H1 (cell line): ENCODE measurements at regions not wholly inside any gene's neighbourhood (a gene's known extent, or its start where the extent isn't known, plus 50 kb on each side); places are given as distances from the start of the nearest gene placed in this dataset.

Source experiments
- CTCF ChIA-PET: fragments of 300-600 bp; sonication (Branson Sonifier 250); formaldehyde crosslinking; loops from one replicate; lab custom pipeline; 2021; ENCODE audit not compliant: partially characterized antibody; lab: Charles Lee
- POLR2A ChIA-PET: fragments of 300-600 bp; sonication (Branson Sonifier 250); formaldehyde crosslinking; loops from one replicate; lab custom pipeline; 2021; ENCODE audit warnings: inconsistent platforms; ENCODE audit not compliant: partially characterized antibody; lab: Charles Lee
- DNase-seq, 2 experiments: peaks; one replicate each; pipeline versions ENCODE4 v3.0.0 to v3.0.0-alpha.2; 2010 to 2022; ENCODE audit warnings: low spot score in 2 of 2, low read depth in 1 of 2, mixed read lengths in 1 of 2
- FAIRE-seq: peaks from 2 replicates; lab custom pipeline; 2011; peaks lifted over from hg19 to GRCh38; lab: Jason Lieb, UNC
- H2AFZ ChIP-seq: 2 replicates; pipeline ENCODE4 v1.8.1; 2012; ENCODE audit warnings: low read length, inconsistent platforms
- H2AK5ac ChIP-seq: 2 replicates; pipeline ENCODE4 v1.6.1; 2013; ENCODE audit warnings: low read depth, low read length
- H2BK120ac ChIP-seq: replicated peaks from 2 replicates; pipeline ENCODE3; 2013; ENCODE audit warnings: low read depth, low read length, inconsistent platforms
- H2BK12ac ChIP-seq: 2 replicates; pipeline ENCODE4 v1.6.1; 2013; ENCODE audit warnings: low read depth, low read length
- H2BK15ac ChIP-seq: 2 replicates; pipeline ENCODE4 v1.6.1; 2013; ENCODE audit warnings: low read length
- H2BK20ac ChIP-seq: 2 replicates; pipeline ENCODE4 v1.6.1; 2013; ENCODE audit warnings: low read length
- H2BK5ac ChIP-seq: 2 replicates; pipeline ENCODE4 v1.6.1; 2013; ENCODE audit warnings: low read depth, low read length
- H3K14ac ChIP-seq: 2 replicates; pipeline ENCODE4 v1.6.1; 2013; ENCODE audit warnings: inconsistent platforms; ENCODE audit not compliant: insufficient read length
- H3K18ac ChIP-seq: 2 replicates; pipeline ENCODE4 v1.6.1; 2013; ENCODE audit warnings: low read length; ENCODE audit errors: extremely low read depth
- H3K23ac ChIP-seq: 2 replicates; pipeline ENCODE4 v1.6.1; 2013; ENCODE audit warnings: inconsistent platforms; ENCODE audit not compliant: insufficient read length
- H3K23me2 ChIP-seq: 2 replicates; pipeline ENCODE4 v1.6.1; 2013; ENCODE audit warnings: low read depth, low read length
- H3K27ac ChIP-seq: 2 replicates; pipeline ENCODE4 v1.6.1; 2011; ENCODE audit warnings: low read depth, low read length, inconsistent platforms
- H3K27me3 ChIP-seq, 4 experiments: replicated peaks in 1 of 4; 1 replicate in 1 of 4; 2 replicates in 3 of 4; pipeline versions ENCODE4 v1.6.1 to v1.8.1; 2011 to 2013; ENCODE audit warnings: low read length in 3 of 4, mild to moderate bottlenecking in 3 of 4, inconsistent platforms in 2 of 4, mixed read lengths in 2 of 4, moderate library complexity in 1 of 4; ENCODE audit not compliant: control insufficient read depth in 3 of 4, insufficient read depth in 3 of 4; ENCODE audit errors: extremely low read depth in 1 of 4
- H3K36me3 ChIP-seq, 4 experiments: 2 replicates each; pipeline versions ENCODE4 v1.6.1 to v1.8.1; 2011 to 2013; ENCODE audit warnings: mild to moderate bottlenecking in 4 of 4, low read length in 3 of 4, moderate library complexity in 2 of 4, control low read depth in 1 of 4, inconsistent platforms in 1 of 4; ENCODE audit not compliant: insufficient read depth in 4 of 4, control insufficient read depth in 2 of 4
- H3K4ac ChIP-seq: replicated peaks from 2 replicates; pipeline ENCODE3; 2013; ENCODE audit warnings: low read length, low read depth, mixed read lengths, inconsistent platforms; ENCODE audit not compliant: insufficient read length
- H3K4me1 ChIP-seq, 4 experiments: replicated peaks in 1 of 4; 1 replicate in 1 of 4; 2 replicates in 3 of 4; pipeline versions ENCODE4 v1.6.1 to v1.8.1; 2011 to 2013; ENCODE audit warnings: low read length in 3 of 4, inconsistent platforms in 2 of 4, mixed read lengths in 1 of 4; ENCODE audit not compliant: insufficient read depth in 4 of 4, control insufficient read depth in 3 of 4
- H3K4me2 ChIP-seq, 2 experiments: 2 replicates each; pipeline versions ENCODE4 v1.6.1 to v1.8.1; 2011 to 2013; ENCODE audit warnings: low read depth in 2 of 2, low read length in 2 of 2, control low read depth in 1 of 2, inconsistent platforms in 1 of 2, mild to moderate bottlenecking in 1 of 2; ENCODE audit not compliant: insufficient read depth in 1 of 2
- H3K4me3 ChIP-seq, 4 experiments: fragments of 200-600, 300-600 bp in 1 of 4; sonication (generic), shearing (Covaris generic), sonication (Bioruptor Twin) in 1 of 4; 2 replicates each; pipeline versions ENCODE4 v1.5.1 to v1.8.1; 2011 to 2016; ENCODE audit warnings: low read length in 4 of 4, low read depth in 3 of 4, control low read depth in 2 of 4, inconsistent platforms in 2 of 4, mild to moderate bottlenecking in 2 of 4, mixed read lengths in 1 of 4, moderate library complexity in 1 of 4; ENCODE audit not compliant: insufficient read depth in 2 of 4; ENCODE audit errors: extremely low read depth in 1 of 4
- H3K56ac ChIP-seq: replicated peaks from 2 replicates; pipeline ENCODE3; 2013; ENCODE audit warnings: low read depth, mild to moderate bottlenecking, mixed read lengths, low read length, inconsistent platforms; ENCODE audit not compliant: insufficient read length
- H3K79me1 ChIP-seq: 2 replicates; pipeline ENCODE4 v1.6.1; 2013; ENCODE audit warnings: low read depth, low read length, control low read depth
- H3K79me2 ChIP-seq, 2 experiments: 2 replicates each; pipeline versions ENCODE4 v1.6.1 to v1.8.1; 2012 to 2013; ENCODE audit warnings: low read length in 2 of 2, mild to moderate bottlenecking in 2 of 2, inconsistent platforms in 1 of 2; ENCODE audit not compliant: insufficient read depth in 2 of 2, control insufficient read depth in 1 of 2
- H3K9ac ChIP-seq, 4 experiments: replicated peaks in 1 of 4; 1 replicate in 1 of 4; 2 replicates in 3 of 4; pipeline versions ENCODE4 v1.6.1 to v1.8.1; 2011 to 2013; ENCODE audit warnings: low read depth in 3 of 4, low read length in 3 of 4, control low read depth in 2 of 4, mild to moderate bottlenecking in 2 of 4, moderate library complexity in 2 of 4, inconsistent platforms in 1 of 4; ENCODE audit errors: extremely low read depth in 1 of 4
- H3K9me3 ChIP-seq, 2 experiments: 2 replicates each; pipeline versions ENCODE4 v1.6.1 to v1.8.1; 2012 to 2013; ENCODE audit warnings: mild to moderate bottlenecking in 2 of 2, moderate library complexity in 2 of 2, control low read depth in 1 of 2, inconsistent platforms in 1 of 2, low read depth in 1 of 2, low read length in 1 of 2, mixed read lengths in 1 of 2; ENCODE audit not compliant: insufficient read depth in 2 of 2
- H4K20me1 ChIP-seq, 2 experiments: replicated peaks in 1 of 2; 2 replicates each; pipeline versions ENCODE3 to v1.8.1; 2011 to 2013; ENCODE audit warnings: inconsistent platforms in 2 of 2, low read length in 2 of 2, mild to moderate bottlenecking in 1 of 2; ENCODE audit not compliant: insufficient read depth in 2 of 2, control insufficient read depth in 1 of 2
- H4K5ac ChIP-seq: 2 replicates; pipeline ENCODE4 v1.6.1; 2013; ENCODE audit warnings: low read length, low read depth, mixed read lengths, inconsistent platforms; ENCODE audit not compliant: insufficient read length
- H4K8ac ChIP-seq: 2 replicates; pipeline ENCODE4 v1.8.0; 2013; ENCODE audit warnings: mild to moderate bottlenecking, moderate library complexity, low read length, inconsistent platforms; ENCODE audit not compliant: insufficient read depth; ENCODE audit errors: extremely low read depth
- H4K91ac ChIP-seq: replicated peaks from 2 replicates; pipeline ENCODE3; 2013; ENCODE audit warnings: low read length, mixed read lengths, inconsistent platforms; ENCODE audit not compliant: insufficient read length
- WGBS, 2 experiments: shearing (Covaris generic) in 1 of 2; methylation state at CpG; one replicate each; pipeline versions ENCODE4 v1.1.6 to v1.1.7; 2013 to 2015; ENCODE audit warnings: low lambda C conversion rate in 2 of 2, mixed read lengths in 2 of 2, inconsistent platforms in 1 of 2, low coverage in 1 of 2, missing lambda C conversion rate in 1 of 2; ENCODE audit not compliant: insufficient replicate concordance in 2 of 2, insufficient coverage in 1 of 2, insufficient read length in 1 of 2; ENCODE audit errors: extremely low coverage in 1 of 2, missing lambda C conversion rate in 1 of 2; 5-methylcytosine and 5-hydroxymethylcytosine counted together
- TF ChIP-seq, protein P1 (sequence below): IDR thresholded peaks from 2 replicates; pipeline ENCODE4 v1.6.1; 2012; ENCODE audit warnings: inconsistent platforms

GRCh38 chr6:141719476-141719875, 413.2 kb upstream of the GJE1 start:
- Histone ChIP-seq H3K23ac (no peak overlapping the region), H3K79me2 (no peaks in the 10 kb centered on the region), H2BK120ac (no peak overlapping the region), H3K9ac (no peak overlapping the region), H3K36me3 (no peaks in the 10 kb centered on the region), H3K79me1 (no peaks in the 10 kb centered on the region), H2BK5ac (no peak overlapping the region), H2BK12ac (no peak overlapping the region), H2AK5ac (no peak overlapping the region), H2BK20ac (no peak overlapping the region), H3K9me3 (no peaks in the 10 kb centered on the region), H4K20me1 (no peaks in the 10 kb centered on the region), H3K4me3 (no peak overlapping the region), H3K18ac (no peak overlapping the region), H3K4me1 (no peaks in the 10 kb centered on the region), H4K8ac (no peak overlapping the region), H4K5ac (no peak overlapping the region), H2AFZ (no peak overlapping the region), H3K14ac (no peak overlapping the region)
- no peak for FAIRE-seq
- WGBS, 2 experiments = 91% methylated on average over 5 of the region's 5 CpGs; no CpG with 5 or more reads in 1 of the 2 experiments
- no peak for DNase-seq
- TF ChIP-seq, protein P1, sequence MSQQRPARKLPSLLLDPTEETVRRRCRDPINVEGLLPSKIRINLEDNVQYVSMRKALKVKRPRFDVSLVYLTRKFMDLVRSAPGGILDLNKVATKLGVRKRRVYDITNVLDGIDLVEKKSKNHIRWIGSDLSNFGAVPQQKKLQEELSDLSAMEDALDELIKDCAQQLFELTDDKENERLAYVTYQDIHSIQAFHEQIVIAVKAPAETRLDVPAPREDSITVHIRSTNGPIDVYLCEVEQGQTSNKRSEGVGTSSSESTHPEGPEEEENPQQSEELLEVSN = no peak
- TF ChIP-seq, all 59 proteins: peak for 0
- H3K4ac ChIP-seq = no peak overlapping the region
- ChIA-PET CTCF (no interaction called here), POLR2A (no interaction called here)
- no peak overlapping the region for H3K27ac ChIP-seq
- H2BK15ac ChIP-seq = no peak overlapping the region
- no peaks in the 10 kb centered on the region for H3K23me2 ChIP-seq
- no peaks in the 10 kb centered on the region for H3K27me3 ChIP-seq
- H3K4me2 ChIP-seq = no peak overlapping the region
- H3K56ac ChIP-seq = no peak overlapping the region
- no peak overlapping the region for H4K91ac ChIP-seq
